SK-MEL-5 (cell line): ENCODE measurements at regions not wholly inside any gene's neighbourhood (a gene's known extent, or its start where the extent isn't known, plus 50 kb on each side); places are given as distances from the start of the nearest gene placed in this dataset.

ENCODE experiments used
- DNase-seq: peaks from one replicate; pipeline ENCODE4 v3.0.0-alpha.2; 2016; ENCODE audit warnings: low read depth, low spot score
- in situ Hi-C: cut with HindIII; loops from 2 replicates; pipeline ENCODE4 v1.10.0; 2016; ENCODE audit warnings: low sequenced_read_pairs, high pct_unique_total_duplicates, low pct_unique_long_range_greater_than_20kb

DNA sequence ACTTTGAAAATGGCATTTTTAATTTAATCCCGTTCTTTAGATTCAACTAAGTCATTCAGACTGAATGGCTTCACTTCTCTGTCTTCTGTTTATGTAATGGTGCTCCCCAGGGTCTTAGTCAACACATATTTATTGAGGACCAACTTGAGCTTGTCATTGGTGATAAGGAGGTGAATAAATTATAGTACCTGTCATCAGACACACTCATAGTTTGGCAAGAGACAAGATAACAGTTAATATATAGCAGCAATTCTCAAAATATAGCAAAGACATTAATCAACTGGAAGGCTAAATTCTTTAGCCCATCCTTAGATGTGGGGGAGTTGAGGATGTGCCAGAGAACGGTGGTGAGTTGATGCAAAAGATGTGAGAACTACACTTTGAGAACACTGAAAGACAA is 78.4 kb downstream of the MACIR start:
- in situ Hi-C loops: no loop called here
- DNase-seq: no peak

GRCh38 chr5:103333376-103333775 is 74.8 kb downstream of the MACIR start:
- in situ Hi-C loops: no loop called here

DNA sequence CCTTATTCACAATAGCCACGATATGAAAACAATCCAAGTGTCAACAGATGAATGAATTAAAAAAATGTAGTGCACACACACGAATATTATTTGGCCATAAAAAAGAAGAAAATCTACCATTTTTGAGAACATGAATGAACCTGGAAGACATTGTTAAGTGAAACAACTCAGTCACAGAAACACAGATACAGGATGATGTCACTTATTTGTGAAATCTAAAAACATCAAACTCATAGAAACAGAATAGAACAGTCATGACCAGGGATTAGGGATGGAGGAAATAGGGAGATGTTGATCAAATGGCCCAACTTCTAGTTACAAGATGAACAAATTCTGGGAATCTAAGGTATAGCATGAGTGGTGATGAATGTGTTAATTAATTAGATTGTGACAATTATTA is 72.3 kb downstream of the MACIR start:
- no peak for DNase-seq
- in situ Hi-C loops: no loop called here

More at GRCh38 chr5:103333376-103333775, 74.8 kb downstream of the MACIR start:
- no peak for DNase-seq
